GM19238 (cell line): ENCODE measurements at regions not wholly inside any gene's neighbourhood (a gene's known extent, or its start where the extent isn't known, plus 50 kb on each side); places are given as distances from the start of the nearest gene placed in this dataset.
"Not testable (repeated sequence)": the region's sequence is repeated elsewhere in the genome, so short reads cannot be mapped to it uniquely, and the experiment has no call there.

Experiments
- DNase-seq: peaks from one replicate; pipeline ENCODE4 v3.0.0; 2011; ENCODE audit warnings: low spot score; ENCODE audit not compliant: insufficient read length

GRCh38 chr4:45484740-45485139 is 639.1 kb downstream of the GABRG1 start:
- no peak for DNase-seq

DNA sequence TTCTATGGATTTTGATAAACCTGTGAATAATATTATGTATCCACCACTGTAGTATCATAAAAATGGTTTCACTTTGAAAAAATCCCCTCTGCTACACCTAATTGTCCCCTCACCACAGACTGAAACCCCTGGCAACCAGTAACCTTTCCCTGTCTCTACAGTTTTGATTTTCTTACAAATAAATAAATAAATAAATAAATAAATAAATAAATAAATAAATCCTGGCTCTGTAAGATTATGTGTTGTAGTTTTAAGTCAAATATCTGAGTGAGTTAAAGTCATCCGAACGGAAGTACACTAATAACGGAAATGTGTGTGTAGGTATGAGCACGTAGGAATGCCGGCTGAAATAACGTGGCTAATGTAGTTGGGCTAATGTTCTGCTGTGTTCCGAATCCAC is 641.5 kb downstream of the GABRG1 start:
- no peak for DNase-seq

DNA sequence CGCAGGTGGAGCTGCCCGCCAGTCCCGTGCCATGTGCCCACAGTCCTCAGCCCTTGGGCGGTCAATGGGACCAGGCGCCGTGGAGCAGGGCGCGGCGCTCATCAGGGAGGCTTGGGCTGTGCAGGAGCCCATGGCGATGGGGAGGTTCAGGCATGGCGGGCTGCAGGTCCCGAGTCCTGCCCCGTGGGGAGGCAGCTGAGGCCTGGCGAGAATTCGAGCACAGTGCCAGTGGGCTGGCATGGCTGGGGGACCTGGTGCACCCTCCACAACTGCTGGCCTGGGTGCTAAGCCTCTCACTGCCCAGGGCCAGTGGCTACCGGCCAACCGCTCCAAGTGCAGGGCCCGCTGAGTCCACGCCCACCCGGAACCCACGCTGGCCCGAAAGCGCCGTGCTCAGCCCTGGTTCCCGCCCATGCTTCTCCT is 646.5 kb downstream of the GABRG1 start:
- no peak for DNase-seq

GRCh38 chr4:45475548-45475947 is 648.3 kb downstream of the GABRG1 start:
- DNase-seq, result no peak

- DNase-seq, result no peak
These were observed 651.4 kb downstream of the GABRG1 start for GRCh38 chr4:45472490-45472889.

- DNase-seq, result no peak
These were observed 652.5 kb downstream of the GABRG1 start for GRCh38 chr4:45471335-45471734.

DNA sequence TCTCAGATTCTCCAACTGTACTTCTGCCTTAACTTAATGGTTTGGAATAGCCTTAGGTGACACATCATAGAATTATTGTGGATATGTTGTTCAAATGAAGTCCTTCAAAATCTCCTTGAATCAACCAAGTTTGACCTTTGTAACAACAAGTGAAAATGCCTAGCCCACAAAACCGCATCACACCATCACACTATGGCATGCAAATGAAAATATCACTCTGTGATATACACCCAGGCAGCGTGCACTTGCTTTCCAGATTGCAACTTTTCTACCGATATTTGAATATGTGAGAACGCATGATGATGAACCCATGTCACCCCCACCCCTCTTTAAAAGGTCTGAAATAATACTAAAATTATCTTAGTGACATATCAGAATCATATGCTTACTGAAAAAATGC is 656.7 kb downstream of the GABRG1 start:
- no peak for DNase-seq

- DNase-seq, result not testable (repeated sequence)
These were observed 663.7 kb downstream of the GABRG1 start for GRCh38 chr4:45460157-45460556.

DNA sequence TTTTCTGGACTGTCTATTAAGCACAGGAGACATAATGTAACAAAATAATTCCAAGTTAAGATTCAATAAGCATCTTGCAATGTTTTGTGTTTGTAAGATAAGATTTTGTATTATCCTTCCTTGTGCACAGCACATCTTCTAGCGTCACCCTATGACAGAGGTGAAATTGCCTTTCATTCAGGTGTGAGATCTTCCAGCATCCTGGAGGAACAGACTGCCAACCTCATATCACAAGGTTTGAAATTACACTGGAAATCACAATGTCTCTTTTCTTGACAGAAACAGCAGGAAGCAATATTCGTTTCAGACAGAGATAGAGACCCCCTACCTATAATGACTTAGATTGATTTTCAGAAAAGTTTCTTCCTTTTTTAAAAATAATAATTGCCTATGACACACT is 668.6 kb downstream of the GABRG1 start:
- DNase-seq, result no peak

GRCh38 chr4:45453258-45453853 is 670.5 kb downstream of the GABRG1 start:
- peak; percentile 3 for DNase-seq

DNA sequence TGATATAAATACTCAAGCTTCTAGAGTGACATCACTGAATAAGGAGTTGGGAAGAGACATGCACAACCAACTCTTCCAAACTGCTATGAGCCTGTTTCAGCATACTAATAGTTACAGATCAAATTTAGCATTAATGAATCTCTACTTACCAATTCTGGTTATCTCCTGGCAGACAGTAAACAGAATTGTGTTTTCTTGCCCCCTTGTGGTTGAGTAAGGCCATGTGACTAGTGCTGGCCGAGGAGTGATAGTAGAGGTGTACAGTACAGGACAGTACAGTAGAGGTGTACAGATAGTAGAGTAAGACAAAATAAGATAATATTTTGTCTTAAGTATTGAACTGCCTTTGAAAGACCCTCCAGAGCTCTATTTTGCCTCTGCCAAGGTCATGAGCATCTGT is 681.4 kb downstream of the GABRG1 start:
- no peak for DNase-seq

DNA sequence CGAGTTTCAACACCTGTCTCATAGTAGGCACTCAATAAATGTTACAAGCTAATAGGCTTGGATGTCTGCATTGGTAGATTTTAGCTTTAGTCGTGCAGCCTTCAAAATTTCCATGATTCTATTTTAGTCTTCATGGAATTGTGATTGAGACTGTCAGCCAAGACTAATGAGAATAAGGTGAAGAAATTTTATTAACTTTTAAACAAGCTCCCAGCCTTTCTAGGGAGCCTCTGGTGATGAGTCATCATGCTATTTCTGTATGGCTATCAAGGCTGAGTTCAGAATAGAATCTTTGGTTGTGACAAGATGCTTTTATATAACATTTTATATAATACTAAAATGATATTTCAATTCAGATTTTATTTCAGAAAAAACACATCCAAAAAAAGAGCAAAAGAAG is 685.8 kb downstream of the GABRG1 start:
- no peak for DNase-seq

DNA sequence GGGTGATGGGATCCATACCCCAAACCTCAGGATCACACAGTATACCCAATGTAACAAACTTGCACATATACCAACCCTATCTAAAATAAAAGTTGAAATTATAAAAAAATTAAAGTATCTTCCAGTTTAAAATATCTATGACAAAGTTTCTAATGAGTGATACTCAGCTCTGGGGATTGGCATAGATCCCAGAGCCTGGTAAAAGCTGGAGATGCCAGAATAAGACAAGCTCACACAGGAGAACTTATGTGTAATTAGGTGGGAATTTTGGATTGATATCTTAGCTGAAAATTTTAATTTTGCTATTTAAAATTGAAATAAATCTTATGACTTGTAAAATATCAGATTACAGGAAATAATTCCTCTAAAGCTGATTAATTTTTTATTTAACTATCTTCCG is 686.5 kb downstream of the GABRG1 start:
- no peak for DNase-seq

GRCh38 chr4:45425135-45425534 is 698.7 kb downstream of the GABRG1 start:
- no peak for DNase-seq

- no peak for DNase-seq
These were observed 697.5 kb upstream of the GNPDA2 start for GRCh38 chr4:45423896-45424295.

DNA sequence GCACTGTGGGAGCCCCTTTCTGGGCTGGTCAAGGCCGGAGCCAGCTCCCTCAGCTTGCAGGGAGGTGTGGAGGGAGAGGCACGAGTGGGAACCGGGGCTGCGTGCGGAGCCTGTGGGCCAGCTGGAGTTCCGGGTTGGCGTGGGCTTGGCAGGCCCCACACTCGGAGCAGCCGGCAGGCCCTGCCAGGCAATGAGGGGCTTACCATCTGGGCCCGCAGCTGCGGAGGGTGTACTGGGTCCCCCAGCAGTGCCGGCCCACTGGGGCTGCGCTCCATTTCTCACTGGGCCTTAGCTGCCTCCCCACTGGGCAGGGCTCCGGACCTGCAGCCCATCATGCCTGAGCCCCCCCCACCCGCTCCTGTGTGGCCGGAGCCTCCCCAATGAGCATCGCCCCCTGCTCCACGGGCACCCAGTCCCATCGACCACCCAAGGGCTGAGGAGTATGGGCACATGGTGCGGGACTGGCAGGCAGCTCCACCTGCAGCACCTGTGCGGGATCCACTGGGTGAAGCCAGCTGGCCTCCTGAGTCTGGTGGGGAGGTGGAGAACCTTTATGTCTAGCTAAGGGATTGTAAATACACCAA is 693.8 kb upstream of the GNPDA2 start:
- DNase-seq, result not testable (repeated sequence)

DNA sequence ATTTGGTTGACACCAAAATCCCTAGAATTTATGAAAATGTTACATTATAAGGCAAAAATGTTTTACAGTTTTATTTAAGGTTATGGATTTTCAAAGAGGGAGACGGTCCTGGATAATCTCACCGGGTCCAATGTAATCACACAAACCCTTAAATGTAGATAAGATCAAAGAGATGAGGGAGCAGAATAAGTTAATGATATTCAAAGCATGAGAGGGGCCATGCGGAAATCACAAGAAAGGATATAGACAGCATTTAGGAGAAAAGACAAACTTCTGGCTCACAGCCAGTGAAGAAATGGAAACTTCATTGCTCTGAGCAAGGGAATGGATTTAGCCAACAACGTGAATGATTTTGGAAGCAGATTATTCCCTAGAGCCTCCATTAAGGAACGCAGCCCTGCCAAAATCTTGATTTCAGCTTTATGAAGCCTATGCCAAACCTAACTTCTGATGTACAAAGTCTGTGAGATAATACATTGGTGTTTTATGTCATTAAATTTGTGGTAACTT is 684.4 kb upstream of the GNPDA2 start:
- DNase-seq, result no peak

- no peak for DNase-seq
These were observed 683.2 kb upstream of the GNPDA2 start for GRCh38 chr4:45409536-45409935.

DNA sequence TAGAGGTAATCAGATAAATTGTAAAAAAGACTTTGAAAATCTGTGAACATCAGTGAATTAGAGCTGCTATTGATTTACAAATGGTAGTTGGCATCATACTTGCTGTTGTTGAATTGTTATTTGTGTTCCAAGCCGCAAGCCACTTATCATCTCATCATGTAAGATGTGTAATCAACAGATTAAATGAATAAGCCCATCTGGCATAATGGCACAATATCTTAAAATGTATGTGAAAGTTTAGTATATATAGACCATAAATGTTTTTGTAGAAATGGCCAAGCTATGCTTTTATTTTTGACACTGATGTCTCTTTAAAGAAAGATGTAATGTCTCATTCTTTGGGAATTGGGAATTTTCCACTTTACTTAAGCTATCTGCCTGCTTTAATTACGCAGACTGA is 682.6 kb upstream of the GNPDA2 start:
- no peak for DNase-seq

- no peak for DNase-seq
These were observed 672.8 kb upstream of the GNPDA2 start for GRCh38 chr4:45399116-45399515.

DNA sequence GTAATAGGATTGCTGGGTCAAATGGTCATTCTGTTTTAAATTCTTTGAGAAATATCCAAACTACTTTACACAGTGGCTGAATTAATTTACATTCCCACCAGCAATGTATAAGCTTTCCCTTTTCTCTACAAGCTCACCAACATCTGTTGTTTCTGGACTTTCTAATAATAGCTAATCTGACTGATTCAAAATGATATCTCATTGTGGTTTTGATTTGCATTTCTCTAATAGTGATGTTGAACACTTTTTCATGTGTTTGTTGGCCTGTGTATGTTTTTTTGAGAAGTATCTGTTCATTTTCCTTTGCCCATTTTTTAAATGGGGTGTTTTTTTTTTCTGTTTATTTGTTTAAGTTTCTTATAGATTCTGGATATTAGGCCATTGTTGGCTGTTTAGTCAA is 659.0 kb upstream of the GNPDA2 start:
- no peak for DNase-seq

GRCh38 chr4:45370408-45370807 is 644.1 kb upstream of the GNPDA2 start:
- no peak for DNase-seq

GRCh38 chr4:45368832-45369231 is 642.5 kb upstream of the GNPDA2 start:
- DNase-seq, result no peak
